ENCODE measurements at regions not wholly inside any gene's neighbourhood (a gene's known extent, or its start where the extent isn't known, plus 50 kb on each side); places are given as distances from the start of the nearest gene placed in this dataset.

GRCh38 chr13:67821606-67822005, 591.5 kb upstream of the PCDH9 start:
- no peaks in the 10 kb centered on the region for H3K4me1 Mint-ChIP-seq (ENCODE audit: low read depth)
- peaks cover 5% of the 10 kb centered on the region for H3K9me3 Mint-ChIP-seq
- DNase-seq (ENCODE audit: low spot score): no peak
- no peaks in the 10 kb centered on the region for H3K27me3 Mint-ChIP-seq (ENCODE audit: insufficient read depth)
- H3K4me3 Mint-ChIP-seq: no peak overlapping the region
- no peak overlapping the region for H3K27ac Mint-ChIP-seq
- no peaks in the 10 kb centered on the region for H3K36me3 Mint-ChIP-seq (ENCODE audit: low read depth)
- intact Hi-C loops (cut with micrococcal nuclease): no loop called here

GRCh38 chr13:67806796-67807195, 576.7 kb upstream of the PCDH9 start:
- Mint-ChIP-seq H3K27me3 (ENCODE audit: insufficient read depth) (no peaks in the 10 kb centered on the region), H3K4me1 (ENCODE audit: low read depth) (no peaks in the 10 kb centered on the region), H3K4me3 (no peak overlapping the region), H3K36me3 (ENCODE audit: low read depth) (no peaks in the 10 kb centered on the region), H3K27ac (no peak overlapping the region), H3K9me3 (peaks cover 14% of the 10 kb centered on the region)
- intact Hi-C loops (cut with micrococcal nuclease): no loop called here
- DNase-seq (ENCODE audit: low spot score): no peak

GRCh38 chr13:67803118-67803517, 573.0 kb upstream of the PCDH9 start:
- H3K4me1 Mint-ChIP-seq (ENCODE audit: low read depth): no peaks in the 10 kb centered on the region
- no peaks in the 10 kb centered on the region for H3K36me3 Mint-ChIP-seq (ENCODE audit: low read depth)
- H3K4me3 Mint-ChIP-seq: no peak overlapping the region
- no peak overlapping the region for H3K27ac Mint-ChIP-seq
- DNase-seq (ENCODE audit: low spot score): no peak
- H3K9me3 Mint-ChIP-seq: peaks cover 14% of the 10 kb centered on the region
- intact Hi-C loops (cut with micrococcal nuclease): no loop called here
- H3K27me3 Mint-ChIP-seq (ENCODE audit: insufficient read depth): no peaks in the 10 kb centered on the region

GRCh38 chr13:67792151-67792676, 562.1 kb upstream of the PCDH9 start:
- no peaks in the 10 kb centered on the region for H3K36me3 Mint-ChIP-seq (ENCODE audit: low read depth)
- no peak overlapping the region for H3K27ac Mint-ChIP-seq
- no peak overlapping the region for H3K4me3 Mint-ChIP-seq
- no peaks in the 10 kb centered on the region for H3K27me3 Mint-ChIP-seq (ENCODE audit: insufficient read depth)
- no peak for DNase-seq (ENCODE audit: low spot score)
- H3K4me1 Mint-ChIP-seq (ENCODE audit: low read depth): no peaks in the 10 kb centered on the region
- peaks cover 5% of the 10 kb centered on the region for H3K9me3 Mint-ChIP-seq
- intact Hi-C loops (cut with micrococcal nuclease): no loop called here

- H3K36me3 Mint-ChIP-seq (ENCODE audit: low read depth): no peaks in the 10 kb centered on the region
- no peak overlapping the region for H3K4me3 Mint-ChIP-seq
- DNase-seq (ENCODE audit: low spot score): no peak
- no peak overlapping the region for H3K27ac Mint-ChIP-seq
- peaks cover 5% of the 10 kb centered on the region for H3K9me3 Mint-ChIP-seq
- intact Hi-C loops (cut with micrococcal nuclease): no loop called here
- H3K27me3 Mint-ChIP-seq (ENCODE audit: insufficient read depth): no peaks in the 10 kb centered on the region
- H3K4me1 Mint-ChIP-seq (ENCODE audit: low read depth): no peaks in the 10 kb centered on the region
These were observed 560.9 kb upstream of the PCDH9 start for GRCh38 chr13:67791047-67791446.

- intact Hi-C loops (cut with micrococcal nuclease): no loop called here
- H3K4me3 Mint-ChIP-seq: no peak overlapping the region
- DNase-seq (ENCODE audit: low spot score): no peak
- peaks cover 5% of the 10 kb centered on the region for H3K9me3 Mint-ChIP-seq
- H3K27me3 Mint-ChIP-seq (ENCODE audit: insufficient read depth): no peaks in the 10 kb centered on the region
- no peak overlapping the region for H3K27ac Mint-ChIP-seq
- no peaks in the 10 kb centered on the region for H3K36me3 Mint-ChIP-seq (ENCODE audit: low read depth)
- no peaks in the 10 kb centered on the region for H3K4me1 Mint-ChIP-seq (ENCODE audit: low read depth)
These were observed 546.0 kb upstream of the PCDH9 start for GRCh38 chr13:67776151-67776550.

- no peaks in the 10 kb centered on the region for H3K27me3 Mint-ChIP-seq (ENCODE audit: insufficient read depth)
- H3K4me3 Mint-ChIP-seq: no peak overlapping the region
- H3K4me1 Mint-ChIP-seq (ENCODE audit: low read depth): no peaks in the 10 kb centered on the region
- H3K27ac Mint-ChIP-seq: no peak overlapping the region
- H3K36me3 Mint-ChIP-seq (ENCODE audit: low read depth): no peaks in the 10 kb centered on the region
- intact Hi-C loops (cut with micrococcal nuclease): no loop called here
- no peak for DNase-seq (ENCODE audit: low spot score)
- peaks cover 5% of the 10 kb centered on the region for H3K9me3 Mint-ChIP-seq
These were observed 545.2 kb upstream of the PCDH9 start for GRCh38 chr13:67775359-67775758.

GRCh38 chr13:67772807-67773453, 542.8 kb upstream of the PCDH9 start:
- no peak overlapping the region for H3K4me3 Mint-ChIP-seq
- H3K27ac Mint-ChIP-seq: no peak overlapping the region
- intact Hi-C loops (cut with micrococcal nuclease): no loop called here
- no peaks in the 10 kb centered on the region for H3K27me3 Mint-ChIP-seq (ENCODE audit: insufficient read depth)
- no peak for DNase-seq (ENCODE audit: low spot score)
- H3K36me3 Mint-ChIP-seq (ENCODE audit: low read depth): no peaks in the 10 kb centered on the region
- H3K4me1 Mint-ChIP-seq (ENCODE audit: low read depth): no peaks in the 10 kb centered on the region
- peaks cover 5% of the 10 kb centered on the region for H3K9me3 Mint-ChIP-seq

- intact Hi-C loops (cut with micrococcal nuclease): no loop called here
- DNase-seq (ENCODE audit: low spot score): no peak
- Mint-ChIP-seq H3K4me1 (ENCODE audit: low read depth) (no peaks in the 10 kb centered on the region), H3K9me3 (peaks cover 10% of the 10 kb centered on the region), H3K4me3 (no peak overlapping the region), H3K27ac (no peak overlapping the region), H3K27me3 (ENCODE audit: insufficient read depth) (no peaks in the 10 kb centered on the region), H3K36me3 (ENCODE audit: low read depth) (no peaks in the 10 kb centered on the region)
These were observed 541.0 kb upstream of the PCDH9 start for GRCh38 chr13:67771106-67771505.

GRCh38 chr13:67769987-67770341, 539.8 kb upstream of the PCDH9 start:
- intact Hi-C loops (cut with micrococcal nuclease): no loop called here
- no peak overlapping the region for H3K27ac Mint-ChIP-seq
- DNase-seq (ENCODE audit: low spot score): no peak
- H3K4me3 Mint-ChIP-seq: no peak overlapping the region
- no peaks in the 10 kb centered on the region for H3K36me3 Mint-ChIP-seq (ENCODE audit: low read depth)
- H3K4me1 Mint-ChIP-seq (ENCODE audit: low read depth): no peaks in the 10 kb centered on the region
- peaks cover 11% of the 10 kb centered on the region for H3K9me3 Mint-ChIP-seq
- H3K27me3 Mint-ChIP-seq (ENCODE audit: insufficient read depth): no peaks in the 10 kb centered on the region

GRCh38 chr13:67769063-67769986, 539.2 kb upstream of the PCDH9 start:
- no peak for DNase-seq (ENCODE audit: low spot score)
- no peaks in the 10 kb centered on the region for H3K36me3 Mint-ChIP-seq (ENCODE audit: low read depth)
- H3K9me3 Mint-ChIP-seq: peaks cover 11% of the 10 kb centered on the region
- no peak overlapping the region for H3K4me3 Mint-ChIP-seq
- H3K27ac Mint-ChIP-seq: no peak overlapping the region
- H3K27me3 Mint-ChIP-seq (ENCODE audit: insufficient read depth): no peaks in the 10 kb centered on the region
- no peaks in the 10 kb centered on the region for H3K4me1 Mint-ChIP-seq (ENCODE audit: low read depth)
- intact Hi-C loops (cut with micrococcal nuclease): no loop called here

- no peak for DNase-seq (ENCODE audit: low spot score)
- peaks cover 13% of the 10 kb centered on the region for H3K9me3 Mint-ChIP-seq
- H3K27ac Mint-ChIP-seq: no peak overlapping the region
- no peaks in the 10 kb centered on the region for H3K4me1 Mint-ChIP-seq (ENCODE audit: low read depth)
- intact Hi-C loops (cut with micrococcal nuclease): no loop called here
- H3K36me3 Mint-ChIP-seq (ENCODE audit: low read depth): no peaks in the 10 kb centered on the region
- no peak overlapping the region for H3K4me3 Mint-ChIP-seq
- no peaks in the 10 kb centered on the region for H3K27me3 Mint-ChIP-seq (ENCODE audit: insufficient read depth)
These were observed 533.8 kb upstream of the PCDH9 start for GRCh38 chr13:67763984-67764383.

GRCh38 chr13:67763384-67763783, 533.2 kb upstream of the PCDH9 start:
- Mint-ChIP-seq H3K27ac (no peak overlapping the region), H3K9me3 (peaks cover 15% of the 10 kb centered on the region), H3K4me1 (ENCODE audit: low read depth) (no peaks in the 10 kb centered on the region), H3K27me3 (ENCODE audit: insufficient read depth) (no peaks in the 10 kb centered on the region), H3K36me3 (ENCODE audit: low read depth) (no peaks in the 10 kb centered on the region), H3K4me3 (no peak overlapping the region)
- DNase-seq (ENCODE audit: low spot score): no peak
- intact Hi-C loops (cut with micrococcal nuclease): no loop called here

Data from activated T-helper 1 cell treated with anti-CD3 and anti-CD28 coated beads, Interleukin-12 subunit alpha, Interleukin-12 subunit beta, Interleukin-2, Interleukin-4 antibody, amounts not matched to agents 30 ng/mL and 10 ng/mL and 1 ng/mL, durations not matched to agents 14 hours and 24 hours and 36 hours (primary cell).